GM12878 (cell line): ENCODE measurements at regions not wholly inside any gene's neighbourhood (a gene's known extent, or its start where the extent isn't known, plus 50 kb on each side); places are given as distances from the start of the nearest gene placed in this dataset.

Source experiments
- ATAC-seq: fragments of 200-7000 bp; cut with Tn5 transposase; 3 replicates; pipeline ENCODE4 v1.9.1; 2020; ENCODE audit warnings: mild to moderate bottlenecking, moderate library complexity
- BruUV-seq: library from RNA; stranded (reverse); fragments of 400-500 nt; replicated peaks from 2 replicates; lab custom pipeline; 2021; lab: Mats Ljungman, UMichigan
- CTCF ChIA-PET: fragments of 300-600 bp; sonication (Branson Sonifier 250); formaldehyde crosslinking; extraction: SDS; loops from one replicate; lab custom pipeline; 2021; ENCODE audit warnings: inconsistent platforms; lab: Yijun Ruan, JAX
- POLR2A ChIA-PET: fragments of 350-600 bp; formaldehyde crosslinking; extraction: SDS; loops from one replicate; lab custom pipeline; 2021; ENCODE audit warnings: inconsistent platforms; lab: Charles Lee
- RAD21 ChIA-PET: fragments of 300-600 bp; sonication (Branson Sonifier 250); formaldehyde crosslinking; loops from one replicate; lab custom pipeline; 2023; ENCODE audit warnings: antibody characterized with exemption; ENCODE audit not compliant: unreplicated experiment; lab: Charles Lee
- SMC1A ChIA-PET: fragments of 300-600 bp; sonication (Branson Sonifier 250); formaldehyde crosslinking; loops from one replicate; lab custom pipeline; 2023; ENCODE audit not compliant: unreplicated experiment, uncharacterized antibody; lab: Charles Lee
- DNase-seq: peaks from one replicate; pipeline ENCODE4 v3.0.0-alpha.2; 2011; ENCODE audit warnings: low read depth, low spot score
- FAIRE-seq: peaks from 3 replicates; lab custom pipeline; 2011; peaks lifted over from hg19 to GRCh38; lab: Jason Lieb, UNC
- H2AFZ ChIP-seq: 2 replicates; pipeline ENCODE4 v1.6.0; 2011; ENCODE audit warnings: low read depth, low read length, control low read depth; ENCODE audit not compliant: control insufficient read depth
- H3K27ac ChIP-seq: 2 replicates; pipeline ENCODE4 v1.5.1; 2011; ENCODE audit warnings: control low read depth; ENCODE audit not compliant: control insufficient read depth, insufficient read depth
- H3K27me3 ChIP-seq, 2 experiments: replicated peaks in 1 of 2; 2 replicates each; pipeline versions ENCODE4 v1.6.0 to v1.6.1; 2011; ENCODE audit warnings: low read length in 1 of 2; ENCODE audit not compliant: control insufficient read depth in 2 of 2, insufficient read depth in 2 of 2
- H3K36me3 ChIP-seq, 2 experiments: 2 replicates each; pipeline ENCODE4 v1.5.1; 2011; ENCODE audit warnings: low read length in 1 of 2; ENCODE audit not compliant: control insufficient read depth in 2 of 2, insufficient read depth in 2 of 2
- H3K4me1 ChIP-seq: 2 replicates; pipeline ENCODE4 v1.6.1; 2011; ENCODE audit warnings: mild to moderate bottlenecking, low read length, moderate library complexity, mixed read lengths; ENCODE audit not compliant: control insufficient read depth, insufficient read depth
- H3K4me2 ChIP-seq: 2 replicates; pipeline ENCODE4 v1.6.0; 2011; ENCODE audit warnings: control low read depth; ENCODE audit not compliant: control insufficient read depth, insufficient read depth
- H3K4me3 ChIP-seq: fragments of 200-600 bp; sonication (generic); 2 replicates; pipeline ENCODE4 v1.5.1; 2016
- H3K79me2 ChIP-seq: 2 replicates; pipeline ENCODE4 v1.6.0; 2011; ENCODE audit warnings: low read length; ENCODE audit not compliant: control insufficient read depth, insufficient read depth
- H3K9ac ChIP-seq: 2 replicates; pipeline ENCODE4 v1.8.0; 2011; ENCODE audit warnings: low read length, control low read depth, mixed read lengths; ENCODE audit not compliant: control insufficient read depth, insufficient read depth
- H3K9me3 ChIP-seq: replicated peaks from 3 replicates; pipeline ENCODE4 v1.5.1; 2011; ENCODE audit warnings: mild to moderate bottlenecking, low read length; ENCODE audit not compliant: control insufficient read depth, insufficient read depth
- H4K20me1 ChIP-seq: 2 replicates; pipeline ENCODE4 v1.6.0; 2011; ENCODE audit not compliant: control insufficient read depth, insufficient read depth
- CHD2 ChIP-seq: IDR thresholded peaks from 2 replicates; pipeline ENCODE4 v1.6.1; 2011; ENCODE audit warnings: low read depth, low read length, improper control_type of control experiment, borderline replicate concordance
- CHD4 ChIP-seq: fragments of 200-600 bp; sonication (generic); IDR thresholded peaks from 2 replicates; pipeline ENCODE4 v1.6.1; 2016; ENCODE audit warnings: mild to moderate bottlenecking
- CREM ChIP-seq: IDR thresholded peaks from 2 replicates; pipeline ENCODE4 v1.6.1; 2014; ENCODE audit warnings: antibody characterized with exemption, low read depth
- FOXM1 ChIP-seq: IDR thresholded peaks from 2 replicates; pipeline ENCODE4 v1.6.1; 2012; ENCODE audit warnings: low read depth, mild to moderate bottlenecking, inconsistent platforms, low read length, moderate library complexity
- IRF3 ChIP-seq: fragments of 450-650 bp; IDR thresholded peaks from 2 replicates; pipeline ENCODE4 v1.6.1; 2014; ENCODE audit warnings: mild to moderate bottlenecking
- MEF2B ChIP-seq: fragments of 450-650 bp; IDR thresholded peaks from 2 replicates; pipeline ENCODE4 v1.6.1; 2018; ENCODE audit warnings: mild to moderate bottlenecking, moderate library complexity; ENCODE audit not compliant: partially characterized antibody, poor library complexity, severe bottlenecking
- MTA3 ChIP-seq: IDR thresholded peaks from 2 replicates; pipeline ENCODE4 v1.6.1; 2012; ENCODE audit warnings: low read length, inconsistent platforms, borderline replicate concordance
- SPI1 ChIP-seq: IDR thresholded peaks from 2 replicates; pipeline ENCODE4 v1.6.1; 2011; ENCODE audit warnings: low read depth, mild to moderate bottlenecking, low read length, moderate library complexity, borderline replicate concordance; ENCODE audit not compliant: insufficient read depth
- TAF1 ChIP-seq: IDR thresholded peaks from 2 replicates; pipeline ENCODE4 v1.6.1; 2011; ENCODE audit warnings: mild to moderate bottlenecking, low read depth, low read length, borderline replicate concordance
- USF1 ChIP-seq: IDR thresholded peaks from 2 replicates; pipeline ENCODE4 v1.6.1; 2011; ENCODE audit warnings: borderline replicate concordance, low read depth, mild to moderate bottlenecking, moderate library complexity, mixed read lengths, low read length; ENCODE audit not compliant: insufficient read depth; ENCODE audit errors: extremely low read length
- WGBS: methylation state at CpG from one replicate; pipeline ENCODE4 v1.1.6; 2016; ENCODE audit warnings: low lambda C conversion rate; ENCODE audit not compliant: insufficient replicate concordance, insufficient coverage; ENCODE audit errors: missing lambda C conversion rate; 5-methylcytosine and 5-hydroxymethylcytosine counted together
- in situ Hi-C: fragments of 300-500 bp; cut with MboI; formaldehyde crosslinking; loops from 9 replicates; pipeline ENCODE4 v1.14.3; 2018; ENCODE audit warnings: mixed read lengths
- intact Hi-C: fragments of 100-400 bp; cut with micrococcal nuclease; formaldehyde crosslinking; loops from one replicate; pipeline ENCODE4 v1.14.2; 2022; ENCODE audit not compliant: unreplicated experiment
- TF ChIP-seq, protein P1 (sequence below): fragments of 450-650 bp; formaldehyde crosslinking; IDR thresholded peaks from 2 replicates; pipeline ENCODE4 v1.4.0; 2022; ENCODE audit warnings: mild to moderate bottlenecking, moderate library complexity
- TF ChIP-seq, protein P2 (sequence below): IDR thresholded peaks from 2 replicates; pipeline ENCODE4 v1.6.1; 2011; ENCODE audit warnings: low read depth, low read length, improper control_type of control experiment, borderline replicate concordance

- WGBS = 59% methylated on average over 2 of the region's 2 CpGs
- DNase-seq (no peak), FAIRE-seq (no peak), ATAC-seq (no peak)
- intact Hi-C loops (no loop called here), in situ Hi-C loops (no loop called here)
- no peaks in the 10 kb centered on the region for H3K36me3 ChIP-seq
- no peaks in the 10 kb centered on the region for H3K79me2 ChIP-seq
- TF ChIP-seq USF1 (no peak), CHD4 (no peak), FOXM1 (no peak), TAF1 (no peak)
- ChIA-PET RAD21 (no interaction called here), POLR2A (no interaction called here), CTCF (no interaction called here), SMC1A (no interaction called here)
- H3K4me2 ChIP-seq = no peak overlapping the region
- H3K4me3 ChIP-seq = no peak overlapping the region
- no peak overlapping the region for H3K27ac ChIP-seq
- no TSS peak for BruUV-seq
- no peaks in the 10 kb centered on the region for H4K20me1 ChIP-seq
- H3K9ac ChIP-seq = no peak overlapping the region
- no peak overlapping the region for H2AFZ ChIP-seq
- no peaks in the 10 kb centered on the region for H3K27me3 ChIP-seq
- no peaks in the 10 kb centered on the region for H3K4me1 ChIP-seq
- H3K9me3 ChIP-seq = no peaks in the 10 kb centered on the region
Measured at GRCh38 chr11:104830080-104830479, 68.2 kb downstream of the CASP12 start.

- in situ Hi-C loops (no loop called here), intact Hi-C loops (no loop called here)
- H3K9me3 ChIP-seq = no peaks in the 10 kb centered on the region
- H2AFZ ChIP-seq = no peak overlapping the region
- H3K79me2 ChIP-seq = no peaks in the 10 kb centered on the region
- ChIA-PET RAD21 (no interaction called here), CTCF (interaction anchor here (1.4 kb wide), 1 partner anchor 120 kb away, joined by 3 read pairs; no protein-coding TSS in a partner anchor), SMC1A (interaction anchor here (0.5 to 1.3 kb wide), 4 partner anchors 9 to 46 kb away, joined by 3 read pairs; no protein-coding TSS in a partner anchor), POLR2A (no interaction called here)
- DNase-seq (no peak), FAIRE-seq (no peak), ATAC-seq (no peak)
- no peak overlapping the region for H3K27ac ChIP-seq
- no peaks in the 10 kb centered on the region for H3K36me3 ChIP-seq
- H3K4me3 ChIP-seq = no peak overlapping the region
- no peak overlapping the region for H3K9ac ChIP-seq
- H3K4me2 ChIP-seq = no peak overlapping the region
- no peaks in the 10 kb centered on the region for H3K27me3 ChIP-seq
- no peaks in the 10 kb centered on the region for H4K20me1 ChIP-seq
- no peaks in the 10 kb centered on the region for H3K4me1 ChIP-seq
- WGBS = 0% methylated on average over 1 of the region's 1 CpG
- no TSS peak for BruUV-seq
- TF ChIP-seq CREM = no peak
- TF ChIP-seq CHD2 = no peak
- no peak for TF ChIP-seq SPI1
- TF ChIP-seq, protein P1, sequence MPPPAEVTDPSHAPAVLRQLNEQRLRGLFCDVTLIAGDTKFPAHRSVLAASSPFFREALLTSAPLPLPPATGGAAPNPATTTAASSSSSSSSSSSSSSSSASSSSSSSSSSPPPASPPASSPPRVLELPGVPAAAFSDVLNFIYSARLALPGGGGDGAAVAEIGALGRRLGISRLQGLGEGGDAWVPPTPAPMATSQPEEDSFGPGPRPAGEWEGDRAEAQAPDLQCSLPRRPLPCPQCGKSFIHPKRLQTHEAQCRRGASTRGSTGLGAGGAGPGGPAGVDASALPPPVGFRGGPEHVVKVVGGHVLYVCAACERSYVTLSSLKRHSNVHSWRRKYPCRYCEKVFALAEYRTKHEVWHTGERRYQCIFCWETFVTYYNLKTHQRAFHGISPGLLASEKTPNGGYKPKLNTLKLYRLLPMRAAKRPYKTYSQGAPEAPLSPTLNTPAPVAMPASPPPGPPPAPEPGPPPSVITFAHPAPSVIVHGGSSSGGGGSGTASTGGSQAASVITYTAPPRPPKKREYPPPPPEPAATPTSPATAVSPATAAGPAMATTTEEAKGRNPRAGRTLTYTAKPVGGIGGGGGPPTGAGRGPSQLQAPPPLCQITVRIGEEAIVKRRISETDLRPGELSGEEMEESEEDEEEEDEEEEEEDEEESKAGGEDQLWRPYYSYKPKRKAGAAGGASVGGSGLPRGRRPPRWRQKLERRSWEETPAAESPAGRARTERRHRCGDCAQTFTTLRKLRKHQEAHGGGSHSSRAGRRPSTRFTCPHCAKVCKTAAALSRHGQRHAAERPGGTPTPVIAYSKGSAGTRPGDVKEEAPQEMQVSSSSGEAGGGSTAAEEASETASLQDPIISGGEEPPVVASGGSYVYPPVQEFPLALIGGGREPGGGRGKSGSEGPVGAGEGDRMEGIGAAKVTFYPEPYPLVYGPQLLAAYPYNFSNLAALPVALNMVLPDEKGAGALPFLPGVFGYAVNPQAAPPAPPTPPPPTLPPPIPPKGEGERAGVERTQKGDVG (CRISPR knock-in tag) = no peak
- TF ChIP-seq IRF3 = no peak
- TF ChIP-seq, protein P2, sequence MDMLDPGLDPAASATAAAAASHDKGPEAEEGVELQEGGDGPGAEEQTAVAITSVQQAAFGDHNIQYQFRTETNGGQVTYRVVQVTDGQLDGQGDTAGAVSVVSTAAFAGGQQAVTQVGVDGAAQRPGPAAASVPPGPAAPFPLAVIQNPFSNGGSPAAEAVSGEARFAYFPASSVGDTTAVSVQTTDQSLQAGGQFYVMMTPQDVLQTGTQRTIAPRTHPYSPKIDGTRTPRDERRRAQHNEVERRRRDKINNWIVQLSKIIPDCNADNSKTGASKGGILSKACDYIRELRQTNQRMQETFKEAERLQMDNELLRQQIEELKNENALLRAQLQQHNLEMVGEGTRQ = no peak
- TF ChIP-seq MTA3 = no peak
- TF ChIP-seq MEF2B = no peak
Measured at GRCh38 chr11:104826772-104827171, 71.5 kb downstream of the CASP12 start.
